PC-3 (cell line): ENCODE measurements at regions not wholly inside any gene's neighbourhood (a gene's known extent, or its start where the extent isn't known, plus 50 kb on each side); places are given as distances from the start of the nearest gene placed in this dataset.

ENCODE experiments used
- ATAC-seq: fragments of 200-7000 bp; cut with Tn5 transposase; 2 replicates; pipeline ENCODE4 v1.9.1; 2020; ENCODE audit warnings: mild to moderate bottlenecking, moderate library complexity
- BruUV-seq: library from RNA; stranded (reverse); fragments of 400-500 nt; replicated peaks from 2 replicates; lab custom pipeline; 2021; lab: Mats Ljungman, UMichigan
- CTCF ChIA-PET: fragments of 300-600 bp; sonication (Branson Sonifier 250); formaldehyde crosslinking; loops from one replicate; lab custom pipeline; 2022; ENCODE audit warnings: antibody characterized with exemption; lab: Charles Lee
- POLR2A ChIA-PET: fragments of 300-600 bp; sonication (Branson Sonifier 250); formaldehyde crosslinking; loops from one replicate; lab custom pipeline; 2022; ENCODE audit warnings: antibody characterized with exemption; ENCODE audit not compliant: unreplicated experiment; lab: Charles Lee
- DNase-seq: peaks from one replicate; pipeline ENCODE4 v3.0.0-alpha.2; 2015
- H2AFZ ChIP-seq: fragments of 300-600 bp; sonication (generic); 2 replicates; pipeline ENCODE4 v1.6.0; 2016; ENCODE audit warnings: antibody characterized with exemption, low read length
- H3F3A ChIP-seq: fragments of 300-600 bp; sonication (generic); one replicate; pipeline ENCODE4 v1.6.0; 2017; ENCODE audit warnings: antibody characterized with exemption, low read length, control low read depth, mild to moderate bottlenecking; ENCODE audit not compliant: unreplicated experiment
- H3K27ac ChIP-seq: fragments of 300-600 bp; sonication (generic); 2 replicates; pipeline ENCODE4 v1.5.1; 2016; ENCODE audit warnings: mild to moderate bottlenecking, low read length
- H3K27me3 ChIP-seq: fragments of 300-600 bp; sonication (generic); 2 replicates; pipeline ENCODE4 v1.6.1; 2016; ENCODE audit warnings: low read length, mixed read lengths
- H3K36me3 ChIP-seq: fragments of 300-600 bp; sonication (generic); 2 replicates; pipeline ENCODE4 v1.6.1; 2016; ENCODE audit warnings: low read depth, mixed run types, low read length, mixed read lengths
- H3K4me1 ChIP-seq: fragments of 300-600 bp; sonication (generic); 2 replicates; pipeline ENCODE4 v1.5.1; 2016; ENCODE audit warnings: low read length; ENCODE audit not compliant: insufficient read depth
- H3K4me2 ChIP-seq: fragments of 300-600 bp; sonication (generic); 2 replicates; pipeline ENCODE4 v1.6.0; 2016; ENCODE audit warnings: low read length
- H3K4me3 ChIP-seq: fragments of 300-600 bp; sonication (generic); 2 replicates; pipeline ENCODE4 v1.5.1; 2016; ENCODE audit warnings: mild to moderate bottlenecking, low read length, mixed read lengths
- H3K79me2 ChIP-seq: fragments of 300-600 bp; sonication (generic); 2 replicates; pipeline ENCODE4 v1.6.1; 2017; ENCODE audit warnings: low read length, mixed read lengths
- H3K9ac ChIP-seq: fragments of 300-600 bp; sonication (generic); 2 replicates; pipeline ENCODE4 v1.6.0; 2016; ENCODE audit warnings: mild to moderate bottlenecking, low read length
- H3K9me2 ChIP-seq: fragments of 300-600 bp; sonication (generic); replicated peaks from 2 replicates; pipeline ENCODE4 v1.6.1; 2016; ENCODE audit warnings: mixed run types, low read length, mixed read lengths
- H3K9me3 ChIP-seq: fragments of 300-600 bp; sonication (generic); 2 replicates; pipeline ENCODE4 v1.6.1; 2016; ENCODE audit warnings: low read length, mixed read lengths
- H4K20me1 ChIP-seq: fragments of 300-600 bp; sonication (generic); 2 replicates; pipeline ENCODE4 v1.6.1; 2016; ENCODE audit warnings: low read length, mixed read lengths
- CTCF ChIP-seq: fragments of 300-600 bp; sonication (generic); conservative IDR thresholded peaks from 2 replicates; pipeline ENCODE4 v1.5.1; 2017; ENCODE audit warnings: antibody characterized with exemption, low read depth, mild to moderate bottlenecking, low read length
- EZH2 ChIP-seq: fragments of 300-600 bp; sonication (generic); IDR thresholded peaks from one replicate; pipeline ENCODE4 v1.6.1; 2017; ENCODE audit warnings: antibody characterized with exemption, mild to moderate bottlenecking, low read length; ENCODE audit not compliant: unreplicated experiment
- EZH2phosphoT487 ChIP-seq: fragments of 300-600 bp; sonication (generic); IDR thresholded peaks from 2 replicates; pipeline ENCODE4 v1.6.1; 2018; ENCODE audit warnings: mild to moderate bottlenecking, antibody characterized with exemption, low read length, borderline replicate concordance
- intact Hi-C: fragments of 100-400 bp; cut with micrococcal nuclease; formaldehyde crosslinking; loops from 2 replicates; pipeline ENCODE4 v1.9.0; 2023

DNA sequence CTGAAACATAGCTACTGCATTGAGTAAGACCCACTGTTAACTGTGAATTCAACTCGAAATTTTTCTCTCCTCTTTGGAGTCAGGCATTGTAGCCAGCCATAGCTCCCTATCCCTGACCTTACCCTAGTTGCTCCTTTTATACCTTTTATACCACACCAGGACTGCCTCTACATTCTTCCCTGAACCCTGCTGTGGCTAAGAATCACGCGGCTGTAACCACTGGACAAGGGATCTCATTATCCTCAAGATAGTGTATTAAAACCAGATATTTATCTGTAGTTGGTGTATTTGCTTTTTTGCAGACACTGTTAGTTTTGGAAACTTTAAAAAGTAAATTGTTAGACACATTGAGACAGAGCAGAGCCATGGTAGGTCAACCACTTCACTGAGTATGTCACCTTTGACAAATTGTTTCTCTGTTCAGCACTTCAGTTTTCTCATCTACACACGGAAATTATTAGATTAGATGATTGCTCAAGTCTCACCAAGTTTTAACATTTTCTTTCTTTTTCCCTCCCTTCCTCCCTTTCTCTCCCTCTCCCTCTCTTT lies 136.5 kb upstream of the PRNP start:
- no peak for ATAC-seq

DNA sequence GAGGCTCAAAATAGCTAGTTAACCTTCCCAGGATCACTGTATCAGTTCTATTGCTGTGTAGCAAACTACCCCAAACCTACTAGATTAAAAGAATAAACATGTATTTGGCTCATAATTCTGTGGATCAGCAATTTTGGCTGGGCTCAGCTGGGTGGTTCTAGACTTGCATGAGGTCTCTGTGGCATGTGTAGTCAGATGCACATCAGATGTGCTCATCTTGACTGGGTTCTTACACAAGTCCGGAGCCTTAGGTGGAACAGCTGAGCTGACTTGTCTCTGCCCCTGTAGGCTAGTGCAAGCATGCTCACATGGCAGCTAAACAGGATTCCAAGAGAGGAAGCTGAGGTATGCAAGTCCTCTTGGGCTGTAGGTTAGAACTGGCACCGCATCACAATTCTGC lies 137.7 kb upstream of the PRNP start:
- Histone ChIP-seq H3K9me3 (0 out of 2 replicates have a peak, but pooled peaks cover 4% of the 10 kb centered on the region), H3K79me2 (no peaks in the 10 kb centered on the region), H3K4me1 (peaks cover 73% of the 10 kb centered on the region), H3K9me2 (no peaks in the 10 kb centered on the region), H3K4me3 (no peak overlapping the region), H2AFZ (no peak overlapping the region), H3K27me3 (no peaks in the 10 kb centered on the region), H4K20me1 (no peaks in the 10 kb centered on the region), H3K9ac (no peak overlapping the region), H3K36me3 (peaks cover 5% of the 10 kb centered on the region; the same call in 1 of the 2 replicates), H3K4me2 (no peak overlapping the region), H3F3A (no peaks in the 10 kb centered on the region), H3K27ac (no peak overlapping the region)
- intact Hi-C loops: loop anchor here (5.0 kb wide), 2 partner anchors 39 to 91 kb away; no protein-coding TSS in a partner anchor
- BruUV-seq: no TSS peak
- ChIA-PET CTCF (interaction anchor here (0.6 kb wide), 1 partner anchor 430 kb away, joined by 4 read pairs; no protein-coding TSS in a partner anchor), POLR2A (no interaction called here)
- DNase-seq (no peak), ATAC-seq (no peak)
- TF ChIP-seq EZH2: no peak
- TF ChIP-seq CTCF: no peak
- TF ChIP-seq EZH2phosphoT487: no peak

More for the DNA sequence above, 136.5 kb upstream of the PRNP start:
- Histone ChIP-seq H3K4me1 (peaks cover 69% of the 10 kb centered on the region), H3K4me3 (no peak overlapping the region), H3K9me3 (0 out of 2 replicates have a peak, but pooled peaks cover 4% of the 10 kb centered on the region), H3K9ac (peak overlapping the region; percentile 34; the same call in 1 of the 2 replicates), H3K4me2 (no peak overlapping the region), H4K20me1 (no peaks in the 10 kb centered on the region), H3K79me2 (no peaks in the 10 kb centered on the region), H3K27me3 (no peaks in the 10 kb centered on the region), H3F3A (no peaks in the 10 kb centered on the region), H3K9me2 (no peaks in the 10 kb centered on the region), H3K27ac (peak overlapping the region; percentile 85), H2AFZ (no peak overlapping the region), H3K36me3 (peaks cover 5% of the 10 kb centered on the region; the same call in 1 of the 2 replicates)
- POLR2A ChIA-PET: no interaction called here
- TF ChIP-seq EZH2phosphoT487 (no peak), EZH2 (no peak)
- no peak for DNase-seq
- CTCF ChIA-PET: interaction anchor here (0.6 kb wide), 1 partner anchor 296 kb away, joined by 3 read pairs; no protein-coding TSS in a partner anchor
- intact Hi-C loops: loop anchor here (5.0 kb wide), 2 partner anchors 38 to 92 kb away; no protein-coding TSS in a partner anchor
- BruUV-seq: no TSS peak

GRCh38 chr20:4546786-4547185 lies 139.5 kb upstream of the PRNP start:
- no peak overlapping the region for H3K4me3 ChIP-seq
- H3F3A ChIP-seq: no peaks in the 10 kb centered on the region
- intact Hi-C loops: loop anchor here (1.0 to 5.0 kb wide), 4 partner anchors 26 to 89 kb away; no protein-coding TSS in a partner anchor
- BruUV-seq: no TSS peak
- peaks cover 62% of the 10 kb centered on the region for H3K4me1 ChIP-seq
- no peaks in the 10 kb centered on the region for H3K9me2 ChIP-seq
- ATAC-seq: peak; percentile 80
- H3K9ac ChIP-seq: peak overlapping the region; percentile 6; the same call in 1 of the 2 replicates
- ChIA-PET CTCF (interaction anchor here (0.6 kb wide), 1 partner anchor 179 kb away, joined by 5 read pairs; no protein-coding TSS in a partner anchor), POLR2A (no interaction called here)
- H3K4me2 ChIP-seq: peak overlapping the region; percentile 59
- no peak overlapping the region for H2AFZ ChIP-seq
- peaks cover 5% of the 10 kb centered on the region; the same call in 1 of the 2 replicates for H3K36me3 ChIP-seq
- DNase-seq: peak; percentile 97
- no peaks in the 10 kb centered on the region for H3K27me3 ChIP-seq
- TF ChIP-seq CTCF (no peak), EZH2phosphoT487 (no peak), EZH2 (no peak)
- H3K9me3 ChIP-seq: 0 out of 2 replicates have a peak, but pooled peaks cover 4% of the 10 kb centered on the region
- H4K20me1 ChIP-seq: no peaks in the 10 kb centered on the region
- no peaks in the 10 kb centered on the region for H3K79me2 ChIP-seq
- peak overlapping the region; percentile 80 for H3K27ac ChIP-seq
